PC-9 (cell line): ENCODE measurements at regions not wholly inside any gene's neighbourhood (a gene's known extent, or its start where the extent isn't known, plus 50 kb on each side); places are given as distances from the start of the nearest gene placed in this dataset.

Experiments
- BruUV-seq: library from RNA; stranded (reverse); fragments of 400-500 nt; replicated peaks from 2 replicates; lab custom pipeline; 2021; lab: Mats Ljungman, UMichigan
- CTCF ChIA-PET: fragments of 300-600 bp; sonication (Branson Sonifier 250); formaldehyde crosslinking; loops from one replicate; lab custom pipeline; 2022; ENCODE audit warnings: antibody characterized with exemption; lab: Charles Lee
- POLR2A ChIA-PET: fragments of 300-600 bp; sonication (Branson Sonifier 250); formaldehyde crosslinking; loops from one replicate; lab custom pipeline; 2022; ENCODE audit warnings: antibody characterized with exemption; ENCODE audit not compliant: unreplicated experiment; lab: Charles Lee
- DNase-seq, 2 experiments: peaks; one replicate each; pipeline versions ENCODE4 v3.0.0 to v3.0.0-alpha.2; 2015 to 2022; ENCODE audit warnings: mixed read lengths in 1 of 2
- H2AFZ ChIP-seq: fragments of 200-600 bp; sonication (generic); 2 replicates; pipeline ENCODE4 v1.8.1; 2017; ENCODE audit warnings: antibody characterized with exemption
- H3F3A ChIP-seq: fragments of 200-600 bp; sonication (generic); 2 replicates; pipeline ENCODE4 v1.8.1; 2017; ENCODE audit warnings: antibody characterized with exemption, mild to moderate bottlenecking, low read depth; ENCODE audit not compliant: insufficient read depth
- H3K27ac ChIP-seq: fragments of 200-600 bp; sonication (generic); 2 replicates; pipeline ENCODE4 v1.6.1; 2016; ENCODE audit warnings: mixed run types
- H3K27me3 ChIP-seq: fragments of 200-600 bp; sonication (generic); 2 replicates; pipeline ENCODE4 v1.6.1; 2016; ENCODE audit warnings: low read depth, mixed run types; ENCODE audit not compliant: insufficient read depth
- H3K36me3 ChIP-seq: fragments of 200-600 bp; sonication (generic); 2 replicates; pipeline ENCODE4 v1.6.1; 2016; ENCODE audit warnings: low read depth, mixed run types
- H3K4me1 ChIP-seq: fragments of 200-600 bp; sonication (generic); replicated peaks from 2 replicates; pipeline ENCODE4 v1.6.1; 2016; ENCODE audit warnings: mixed run types; ENCODE audit not compliant: insufficient read depth
- H3K4me2 ChIP-seq: fragments of 200-600 bp; sonication (generic); 2 replicates; pipeline ENCODE4 v1.6.1; 2017; ENCODE audit warnings: mixed run types
- H3K4me3 ChIP-seq: fragments of 200-600 bp; sonication (generic); 2 replicates; pipeline ENCODE4 v1.6.1; 2016; ENCODE audit warnings: mixed run types
- H3K79me2 ChIP-seq: fragments of 200-600 bp; sonication (generic); 2 replicates; pipeline ENCODE4 v1.6.1; 2017; ENCODE audit warnings: low read depth, mixed run types
- H3K9me2 ChIP-seq: fragments of 200-600 bp; sonication (generic); 2 replicates; pipeline ENCODE4 v1.8.1; 2017; ENCODE audit warnings: mild to moderate bottlenecking; ENCODE audit not compliant: insufficient read depth
- H3K9me3 ChIP-seq: fragments of 200-600 bp; sonication (generic); 2 replicates; pipeline ENCODE4 v1.8.1; 2016; ENCODE audit warnings: low read depth; ENCODE audit not compliant: insufficient read depth
- H4K20me1 ChIP-seq: fragments of 200-600 bp; sonication (generic); 2 replicates; pipeline ENCODE4 v1.8.1; 2017; ENCODE audit not compliant: insufficient read depth
- EZH2 ChIP-seq: fragments of 200-600 bp; sonication (generic); IDR thresholded peaks from 2 replicates; pipeline ENCODE4 v1.8.0; 2017; ENCODE audit warnings: antibody characterized with exemption, low read depth
- intact Hi-C: fragments of 100-400 bp; cut with micrococcal nuclease; formaldehyde crosslinking; loops from one replicate; pipeline ENCODE4 v1.10.0; 2022; ENCODE audit not compliant: unreplicated experiment
- TF ChIP-seq, protein P1 (sequence below): fragments of 200-600 bp; sonication (generic); conservative IDR thresholded peaks from 2 replicates; pipeline ENCODE4 v1.6.1; 2017; ENCODE audit warnings: mixed run types, antibody characterized with exemption, mild to moderate bottlenecking, moderate library complexity

DNA sequence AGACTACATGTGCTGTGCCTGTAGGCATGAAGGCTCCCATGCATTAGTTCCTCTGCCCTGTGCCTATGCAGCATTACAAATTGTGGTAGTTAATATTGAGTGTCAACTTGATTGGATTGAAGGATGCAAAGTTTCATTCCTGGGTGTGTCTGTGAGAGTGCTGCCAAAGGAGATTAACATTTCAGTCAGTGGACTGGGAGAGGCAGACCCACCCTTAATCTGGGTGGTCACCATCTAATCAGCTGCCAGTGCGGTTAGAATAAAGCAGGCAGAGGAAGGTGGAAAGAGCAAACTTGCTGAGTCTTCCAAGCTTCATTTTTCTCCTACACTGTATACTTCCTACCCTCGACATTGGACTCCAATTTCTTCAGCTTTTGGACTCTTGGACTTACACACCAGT, 460.2 kb upstream of the SMIM31 start:
- no peak for DNase-seq
- no peak overlapping the region for H3K27ac ChIP-seq
- intact Hi-C loops, result no loop called here
- no peaks in the 10 kb centered on the region for H4K20me1 ChIP-seq
- no peaks in the 10 kb centered on the region for H3K9me2 ChIP-seq
- H3K9me3 ChIP-seq, result no peaks in the 10 kb centered on the region
- no peaks in the 10 kb centered on the region for H3K27me3 ChIP-seq
- H3K4me3 ChIP-seq, result no peak overlapping the region
- POLR2A ChIA-PET, result interaction anchor here (0.6 kb wide), 1 partner anchor 9 kb away, joined by 4 read pairs; no protein-coding TSS in a partner anchor
- H3F3A ChIP-seq, result no peaks in the 10 kb centered on the region
- H3K79me2 ChIP-seq, result no peaks in the 10 kb centered on the region
- H2AFZ ChIP-seq, result no peak overlapping the region
- no peak overlapping the region for H3K4me2 ChIP-seq
- no TSS peak for BruUV-seq
- H3K4me1 ChIP-seq, result no peaks in the 10 kb centered on the region
- no peak for TF ChIP-seq EZH2
- TF ChIP-seq, protein P1, sequence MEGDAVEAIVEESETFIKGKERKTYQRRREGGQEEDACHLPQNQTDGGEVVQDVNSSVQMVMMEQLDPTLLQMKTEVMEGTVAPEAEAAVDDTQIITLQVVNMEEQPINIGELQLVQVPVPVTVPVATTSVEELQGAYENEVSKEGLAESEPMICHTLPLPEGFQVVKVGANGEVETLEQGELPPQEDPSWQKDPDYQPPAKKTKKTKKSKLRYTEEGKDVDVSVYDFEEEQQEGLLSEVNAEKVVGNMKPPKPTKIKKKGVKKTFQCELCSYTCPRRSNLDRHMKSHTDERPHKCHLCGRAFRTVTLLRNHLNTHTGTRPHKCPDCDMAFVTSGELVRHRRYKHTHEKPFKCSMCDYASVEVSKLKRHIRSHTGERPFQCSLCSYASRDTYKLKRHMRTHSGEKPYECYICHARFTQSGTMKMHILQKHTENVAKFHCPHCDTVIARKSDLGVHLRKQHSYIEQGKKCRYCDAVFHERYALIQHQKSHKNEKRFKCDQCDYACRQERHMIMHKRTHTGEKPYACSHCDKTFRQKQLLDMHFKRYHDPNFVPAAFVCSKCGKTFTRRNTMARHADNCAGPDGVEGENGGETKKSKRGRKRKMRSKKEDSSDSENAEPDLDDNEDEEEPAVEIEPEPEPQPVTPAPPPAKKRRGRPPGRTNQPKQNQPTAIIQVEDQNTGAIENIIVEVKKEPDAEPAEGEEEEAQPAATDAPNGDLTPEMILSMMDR, result no peak
- H3K36me3 ChIP-seq, result no peaks in the 10 kb centered on the region
- CTCF ChIA-PET, result no interaction called here

DNA sequence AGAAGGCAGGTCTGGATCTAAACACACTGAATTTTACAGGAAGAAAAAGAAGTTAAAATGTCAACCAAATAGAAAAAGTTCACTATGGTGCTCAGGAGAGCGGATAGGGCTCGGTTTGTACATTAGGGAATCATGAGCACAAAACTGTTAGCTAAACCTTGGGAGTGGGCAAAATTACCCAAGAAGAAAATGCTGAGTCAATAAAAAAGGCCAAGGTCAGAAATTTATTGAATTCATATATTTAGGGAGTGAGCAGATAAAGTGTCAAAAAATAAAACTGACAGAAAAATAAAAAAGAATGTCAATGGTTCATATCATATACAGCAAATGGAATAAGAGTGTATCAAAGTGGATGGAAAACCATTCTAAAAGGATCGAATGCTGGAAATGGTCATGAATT, 452.5 kb upstream of the SMIM31 start:
- Histone ChIP-seq H3K4me1 (peaks cover 10% of the 10 kb centered on the region), H3K79me2 (no peaks in the 10 kb centered on the region), H4K20me1 (no peaks in the 10 kb centered on the region), H3K4me2 (no peak overlapping the region), H3K9me2 (no peaks in the 10 kb centered on the region), H3K36me3 (no peaks in the 10 kb centered on the region), H3K27ac (no peak overlapping the region), H3K4me3 (no peak overlapping the region), H3K27me3 (no peaks in the 10 kb centered on the region), H3F3A (no peaks in the 10 kb centered on the region), H3K9me3 (no peaks in the 10 kb centered on the region; the same call in 1 of the 2 replicates), H2AFZ (no peak overlapping the region)
- ChIA-PET POLR2A (no interaction called here), CTCF (no interaction called here)
- no TSS peak for BruUV-seq
- no peak for DNase-seq
- no peak for TF ChIP-seq EZH2
- TF ChIP-seq, protein P1, result no peak
- intact Hi-C loops, result loop anchor here (10.0 kb wide), 1 partner anchor 97 kb away; no protein-coding TSS in a partner anchor

DNA sequence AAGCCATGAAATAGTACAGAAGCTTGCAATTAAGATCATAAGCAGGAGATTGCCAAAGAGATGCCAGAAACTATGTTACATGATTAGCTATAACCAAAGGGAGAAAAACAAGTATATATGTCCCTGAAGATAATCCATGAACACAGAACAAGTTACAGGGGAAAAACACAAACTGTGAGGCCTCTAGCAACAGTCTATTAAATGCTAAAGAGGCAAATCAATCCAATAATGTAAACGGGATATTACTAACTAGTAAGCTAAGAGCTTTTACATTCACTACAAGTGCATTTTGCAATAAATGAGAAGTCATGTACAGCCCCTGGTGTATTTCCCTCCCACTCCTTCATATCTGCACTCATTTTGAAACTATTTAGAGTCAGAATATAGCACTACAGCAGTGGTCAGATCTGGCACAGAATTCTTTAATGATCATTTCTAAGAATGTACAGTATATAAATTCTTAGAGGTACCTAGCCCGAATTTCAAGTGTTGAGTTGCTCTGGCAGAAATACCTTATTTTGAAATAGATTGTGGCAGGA, 449.8 kb upstream of the SMIM31 start:
- ChIA-PET POLR2A (no interaction called here), CTCF (no interaction called here)
- no peaks in the 10 kb centered on the region; the same call in 1 of the 2 replicates for H3K9me3 ChIP-seq
- H3F3A ChIP-seq, result no peaks in the 10 kb centered on the region
- H3K4me2 ChIP-seq, result no peak overlapping the region
- DNase-seq, result no peak
- H3K36me3 ChIP-seq, result no peaks in the 10 kb centered on the region
- no peaks in the 10 kb centered on the region for H4K20me1 ChIP-seq
- no TSS peak for BruUV-seq
- H3K27ac ChIP-seq, result no peak overlapping the region
- H3K4me3 ChIP-seq, result no peak overlapping the region
- H2AFZ ChIP-seq, result no peak overlapping the region
- intact Hi-C loops, result loop anchor here (10.0 kb wide), 1 partner anchor 99 kb away; no protein-coding TSS in a partner anchor
- H3K4me1 ChIP-seq, result peaks cover 10% of the 10 kb centered on the region
- H3K9me2 ChIP-seq, result no peaks in the 10 kb centered on the region
- TF ChIP-seq, protein P1, result no peak
- no peak for TF ChIP-seq EZH2
- no peaks in the 10 kb centered on the region for H3K27me3 ChIP-seq
- H3K79me2 ChIP-seq, result no peaks in the 10 kb centered on the region
